Neural progenitor cell (in vitro differentiated cells): ENCODE measurements at regions not wholly inside any gene's neighbourhood (a gene's known extent, or its start where the extent isn't known, plus 50 kb on each side); places are given as distances from the start of the nearest gene placed in this dataset.

ENCODE experiments used
- EZH2phosphoT487 ChIP-seq: fragments of 200-600 bp; sonication (generic); IDR thresholded peaks from 2 replicates; pipeline ENCODE4 v1.6.1; 2017; ENCODE audit warnings: antibody characterized with exemption
- TF ChIP-seq, protein P1 (sequence below): fragments of 200-600 bp; sonication (generic); IDR thresholded peaks from 2 replicates; pipeline ENCODE4 v1.5.1; 2017; ENCODE audit warnings: antibody characterized with exemption, mild to moderate bottlenecking

DNA sequence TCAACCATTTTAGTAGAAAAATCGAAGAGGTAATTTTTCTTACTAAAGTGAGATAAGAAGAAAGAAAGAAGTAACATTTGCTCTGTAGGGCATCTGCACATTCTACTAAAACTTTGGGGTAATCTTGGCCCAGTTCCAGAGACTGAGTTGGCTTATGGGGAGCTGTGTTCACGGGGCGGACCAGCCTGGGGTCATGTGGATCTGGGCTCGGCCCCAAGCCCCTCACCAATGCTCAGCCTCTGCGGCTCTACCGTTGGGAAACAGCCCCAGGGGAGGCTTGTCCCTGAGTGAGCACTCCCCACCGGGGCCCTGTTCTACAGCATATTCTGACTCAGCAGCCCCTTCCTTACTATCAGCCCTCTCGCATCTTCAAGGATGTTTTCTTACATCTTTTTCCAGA lies 132.3 kb downstream of the RTP5 start:
- TF ChIP-seq, protein P1, sequence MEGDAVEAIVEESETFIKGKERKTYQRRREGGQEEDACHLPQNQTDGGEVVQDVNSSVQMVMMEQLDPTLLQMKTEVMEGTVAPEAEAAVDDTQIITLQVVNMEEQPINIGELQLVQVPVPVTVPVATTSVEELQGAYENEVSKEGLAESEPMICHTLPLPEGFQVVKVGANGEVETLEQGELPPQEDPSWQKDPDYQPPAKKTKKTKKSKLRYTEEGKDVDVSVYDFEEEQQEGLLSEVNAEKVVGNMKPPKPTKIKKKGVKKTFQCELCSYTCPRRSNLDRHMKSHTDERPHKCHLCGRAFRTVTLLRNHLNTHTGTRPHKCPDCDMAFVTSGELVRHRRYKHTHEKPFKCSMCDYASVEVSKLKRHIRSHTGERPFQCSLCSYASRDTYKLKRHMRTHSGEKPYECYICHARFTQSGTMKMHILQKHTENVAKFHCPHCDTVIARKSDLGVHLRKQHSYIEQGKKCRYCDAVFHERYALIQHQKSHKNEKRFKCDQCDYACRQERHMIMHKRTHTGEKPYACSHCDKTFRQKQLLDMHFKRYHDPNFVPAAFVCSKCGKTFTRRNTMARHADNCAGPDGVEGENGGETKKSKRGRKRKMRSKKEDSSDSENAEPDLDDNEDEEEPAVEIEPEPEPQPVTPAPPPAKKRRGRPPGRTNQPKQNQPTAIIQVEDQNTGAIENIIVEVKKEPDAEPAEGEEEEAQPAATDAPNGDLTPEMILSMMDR: no peak
- no peak for TF ChIP-seq EZH2phosphoT487
